AG09309 (cell line): ENCODE measurements at regions not wholly inside any gene's neighbourhood (a gene's known extent, or its start where the extent isn't known, plus 50 kb on each side); places are given as distances from the start of the nearest gene placed in this dataset.

Source experiments
- DNase-seq: peaks from one replicate; pipeline ENCODE4 v3.0.0-alpha.2; 2010; ENCODE audit warnings: low read depth
- H3K4me3 ChIP-seq: 2 replicates; pipeline ENCODE4 v1.5.1; 2011; ENCODE audit warnings: mild to moderate bottlenecking, low read depth, low read length, moderate library complexity; ENCODE audit not compliant: control insufficient read depth
- CTCF ChIP-seq: IDR thresholded peaks from 2 replicates; pipeline ENCODE4 v1.5.1; 2011; ENCODE audit warnings: mild to moderate bottlenecking, low read depth, low read length, inconsistent platforms; ENCODE audit not compliant: insufficient read depth, control insufficient read depth; ENCODE audit errors: missing control alignments

GRCh38 chr20:11982955-11983470 is 65.3 kb downstream of the BTBD3 start:
- H3K4me3 ChIP-seq = no peak overlapping the region
- no peak for TF ChIP-seq CTCF
- DNase-seq = no peak

GRCh38 chr20:11986954-11987353 is 69.3 kb downstream of the BTBD3 start:
- TF ChIP-seq CTCF = no peak
- no peak for DNase-seq
- H3K4me3 ChIP-seq = no peak overlapping the region

- H3K4me3 ChIP-seq = no peak overlapping the region
- no peak for TF ChIP-seq CTCF
- no peak for DNase-seq
Measured at GRCh38 chr20:11987526-11987925, 69.8 kb downstream of the BTBD3 start.

GRCh38 chr20:11989018-11989771 is 71.5 kb downstream of the BTBD3 start:
- DNase-seq = no peak
- no peak overlapping the region for H3K4me3 ChIP-seq
- no peak for TF ChIP-seq CTCF

- no peak overlapping the region for H3K4me3 ChIP-seq
- no peak for TF ChIP-seq CTCF
- DNase-seq = no peak
Measured at GRCh38 chr20:11992426-11992825, 74.7 kb downstream of the BTBD3 start.

- DNase-seq = no peak
- H3K4me3 ChIP-seq = no peak overlapping the region
- TF ChIP-seq CTCF = no peak
Measured at GRCh38 chr20:11993886-11994461, 76.3 kb downstream of the BTBD3 start.
